ENCODE measurements at regions not wholly inside any gene's neighbourhood (a gene's known extent, or its start where the extent isn't known, plus 50 kb on each side); places are given as distances from the start of the nearest gene placed in this dataset.

DNA sequence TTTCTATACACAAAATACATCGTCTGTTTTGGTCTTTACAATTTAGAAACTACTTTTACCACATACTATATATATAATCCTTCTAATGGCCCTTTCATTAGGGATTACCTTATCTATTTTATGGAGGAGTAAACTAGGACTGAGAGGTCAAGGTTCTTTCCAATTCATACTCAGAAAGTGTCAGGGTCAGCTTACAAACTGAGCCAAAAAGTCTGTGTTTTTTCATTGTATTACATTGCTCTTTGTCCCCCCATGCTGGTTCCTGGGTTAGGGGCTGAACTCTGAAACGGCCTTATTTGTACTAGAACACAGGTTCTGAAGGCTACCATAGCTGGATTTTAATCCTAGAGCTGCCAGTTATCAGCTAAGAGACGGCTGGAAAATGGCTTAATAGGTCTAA is 368.1 kb downstream of the GRIN2B start:
- DNase-seq (ENCODE audit: low spot score) (no peak), FAIRE-seq (no peak), ATAC-seq (no peak)
- ChIA-PET CTCF (ENCODE audit: low intra/inter-chr PET ratio, low total read pairs) (no interaction called here), POLR2A (no interaction called here)
- BruUV-seq (replicated peaks), result no TSS peak
- Histone ChIP-seq H3K4me2 (ENCODE audit: low read depth, low read length) (no peak overlapping the region), H3K9me3 (ENCODE audit: low read length) (no peaks in the 10 kb centered on the region), H2AFZ (ENCODE audit: low read length) (no peak overlapping the region), H3K27me3 (ENCODE audit: control insufficient read depth in 1 of 2, insufficient read depth in 2 of 2, low read length in 2 of 2) (no peaks in the 10 kb centered on the region), H3K27ac (ENCODE audit: extremely low read length, insufficient read depth, low read length) (no peak overlapping the region), H3K9ac (ENCODE audit: insufficient read depth, low read depth, low read length) (no peak overlapping the region), H3K36me3 (replicated peaks in 1 of 2; ENCODE audit: control insufficient read depth in 1 of 2, insufficient read depth in 2 of 2, low read length in 2 of 2) (no peaks in the 10 kb centered on the region), H3K4me3 (replicated peaks in 1 of 3; ENCODE audit: insufficient read depth in 1 of 3, low read depth in 2 of 3, low read length in 3 of 3) (no peak overlapping the region), H3K4me1 (ENCODE audit: insufficient read depth, low read length) (peaks cover 9% of the 10 kb centered on the region; the same call in 1 of the 2 replicates), H3K79me2 (ENCODE audit: insufficient read depth, low read length) (no peaks in the 10 kb centered on the region), H4K20me1 (ENCODE audit: insufficient read depth, low read length) (no peaks in the 10 kb centered on the region)
- intact Hi-C loops (cut with micrococcal nuclease; ENCODE audit: unreplicated experiment), result no loop called here
- in situ Hi-C loops (cut with HindIII; ENCODE audit: extremely low pct_ligation_motif_present, low pct_unique_long_range_greater_than_20kb), result no loop called here
- 2% methylated on average over 3 of the region's 3 CpGs for WGBS (ENCODE audit: low lambda C conversion rate)
- no peak for TF ChIP-seq RAD51 (IDR thresholded peaks at IDR 0.05; ENCODE audit: borderline replicate concordance)
- no peak for TF ChIP-seq FLYWCH1 (CRISPR knock-in tag; IDR thresholded peaks at IDR 0.05)
- peak; percentile 26; the same call in 1 of the 2 replicates for TF ChIP-seq HNF4A (CRISPR knock-in tag; IDR thresholded peaks at IDR 0.05)
- no peak for TF ChIP-seq SMAD1 (CRISPR knock-in tag; IDR thresholded peaks at IDR 0.05; ENCODE audit: borderline replicate concordance, low read depth)
- TF ChIP-seq ZBTB7A (CRISPR knock-in tag; IDR thresholded peaks at IDR 0.05), result no peak
- TF ChIP-seq ATRX (CRISPR knock-in tag; IDR thresholded peaks at IDR 0.05; ENCODE audit: borderline replicate concordance), result no peak
- no peak for TF ChIP-seq GPN1 (CRISPR knock-in tag; IDR thresholded peaks at IDR 0.05; ENCODE audit: borderline replicate concordance)
- TF ChIP-seq REPIN1 (CRISPR knock-in tag; IDR thresholded peaks at IDR 0.05; ENCODE audit: borderline replicate concordance, low read depth), result no peak
- TF ChIP-seq, protein P1, sequence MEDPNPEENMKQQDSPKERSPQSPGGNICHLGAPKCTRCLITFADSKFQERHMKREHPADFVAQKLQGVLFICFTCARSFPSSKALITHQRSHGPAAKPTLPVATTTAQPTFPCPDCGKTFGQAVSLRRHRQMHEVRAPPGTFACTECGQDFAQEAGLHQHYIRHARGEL (CRISPR knock-in tag; IDR thresholded peaks at IDR 0.05), result no peak
- TF ChIP-seq RFX1 (IDR thresholded peaks at IDR 0.05), result no peak
- no peak for TF ChIP-seq ZNF558 (CRISPR knock-in tag; IDR thresholded peaks at IDR 0.05; ENCODE audit: borderline replicate concordance)
- TF ChIP-seq, protein P2, sequence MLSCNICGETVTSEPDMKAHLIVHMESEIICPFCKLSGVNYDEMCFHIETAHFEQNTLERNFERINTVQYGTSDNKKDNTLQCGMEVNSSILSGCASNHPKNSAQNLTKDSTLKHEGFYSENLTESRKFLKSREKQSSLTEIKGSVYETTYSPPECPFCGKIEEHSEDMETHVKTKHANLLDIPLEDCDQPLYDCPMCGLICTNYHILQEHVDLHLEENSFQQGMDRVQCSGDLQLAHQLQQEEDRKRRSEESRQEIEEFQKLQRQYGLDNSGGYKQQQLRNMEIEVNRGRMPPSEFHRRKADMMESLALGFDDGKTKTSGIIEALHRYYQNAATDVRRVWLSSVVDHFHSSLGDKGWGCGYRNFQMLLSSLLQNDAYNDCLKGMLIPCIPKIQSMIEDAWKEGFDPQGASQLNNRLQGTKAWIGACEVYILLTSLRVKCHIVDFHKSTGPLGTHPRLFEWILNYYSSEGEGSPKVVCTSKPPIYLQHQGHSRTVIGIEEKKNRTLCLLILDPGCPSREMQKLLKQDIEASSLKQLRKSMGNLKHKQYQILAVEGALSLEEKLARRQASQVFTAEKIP (CRISPR knock-in tag; IDR thresholded peaks at IDR 0.05; ENCODE audit: borderline replicate concordance), result no peak
- no peak for TF ChIP-seq NRL (CRISPR knock-in tag; IDR thresholded peaks at IDR 0.05; ENCODE audit: borderline replicate concordance)
- TF ChIP-seq NFKBIZ (CRISPR knock-in tag; IDR thresholded peaks at IDR 0.05), result no peak
- TF ChIP-seq KAT8 (CRISPR knock-in tag; IDR thresholded peaks at IDR 0.05), result no peak
- TF ChIP-seq ZFP62 (CRISPR knock-in tag; IDR thresholded peaks at IDR 0.05), result no peak
- no peak for TF ChIP-seq ZNF724P (CRISPR knock-in tag; IDR thresholded peaks at IDR 0.05; ENCODE audit: borderline replicate concordance)
- 0 out of 4 replicates have a peak, but pooled peaks of 1 of the 2 experiments have one; percentile 35 for TF ChIP-seq EP300 (IDR thresholded peaks at IDR 0.05; ENCODE audit: low read depth in 2 of 2, low read length in 2 of 2)
- TF ChIP-seq EP300 (CRISPR knock-in tag; IDR thresholded peaks at IDR 0.05; ENCODE audit: borderline replicate concordance), result no peak
- peak; percentile 42; the same call in 1 of the 2 replicates for TF ChIP-seq HNF4G (IDR thresholded peaks at IDR 0.05; ENCODE audit: borderline replicate concordance, low read depth, low read length)
- no peak for TF ChIP-seq HNF4G (CRISPR knock-in tag; IDR thresholded peaks at IDR 0.05; ENCODE audit: borderline replicate concordance, low read depth)
- TF ChIP-seq ZNF841 (CRISPR knock-in tag; IDR thresholded peaks at IDR 0.05; ENCODE audit: borderline replicate concordance), result no peak
- TF ChIP-seq SOX6 (IDR thresholded peaks at IDR 0.05), result no peak
- peak; percentile 54 for TF ChIP-seq SOX6 (CRISPR knock-in tag; IDR thresholded peaks at IDR 0.05)
- no peak for TF ChIP-seq HOXA3 (CRISPR knock-in tag; IDR thresholded peaks at IDR 0.05)
- TF ChIP-seq RELA (CRISPR knock-in tag; IDR thresholded peaks at IDR 0.05), result no peak

All from HepG2 (cell line).